ENCODE measurements at regions not wholly inside any gene's neighbourhood (a gene's known extent, or its start where the extent isn't known, plus 50 kb on each side); places are given as distances from the start of the nearest gene placed in this dataset.

- TF ChIP-seq, protein P1, sequence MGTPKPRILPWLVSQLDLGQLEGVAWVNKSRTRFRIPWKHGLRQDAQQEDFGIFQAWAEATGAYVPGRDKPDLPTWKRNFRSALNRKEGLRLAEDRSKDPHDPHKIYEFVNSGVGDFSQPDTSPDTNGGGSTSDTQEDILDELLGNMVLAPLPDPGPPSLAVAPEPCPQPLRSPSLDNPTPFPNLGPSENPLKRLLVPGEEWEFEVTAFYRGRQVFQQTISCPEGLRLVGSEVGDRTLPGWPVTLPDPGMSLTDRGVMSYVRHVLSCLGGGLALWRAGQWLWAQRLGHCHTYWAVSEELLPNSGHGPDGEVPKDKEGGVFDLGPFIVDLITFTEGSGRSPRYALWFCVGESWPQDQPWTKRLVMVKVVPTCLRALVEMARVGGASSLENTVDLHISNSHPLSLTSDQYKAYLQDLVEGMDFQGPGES (IDR thresholded peaks at IDR 0.05; ENCODE audit: low read depth, low read length): no peak
- no peak for TF ChIP-seq GATA2 (CRISPR knock-in tag; IDR thresholded peaks at IDR 0.05)
Observed at GRCh38 chr2:105590780-105591660, 153.7 kb upstream of the NCK2 start (continued).

GRCh38 chr2:105588581-105588980, 156.1 kb upstream of the NCK2 start:
- Histone ChIP-seq H3K79me2 (ENCODE audit: insufficient read depth) (no peaks in the 10 kb centered on the region), H3K27me3 (ENCODE audit: insufficient read depth) (no peaks in the 10 kb centered on the region), H3K9me2 (no peaks in the 10 kb centered on the region), H3K36me3 (replicated peaks in 1 of 2; ENCODE audit: control insufficient read depth in 1 of 2, insufficient read depth in 2 of 2, low read length in 1 of 2) (no peaks in the 10 kb centered on the region), H3K4me1 (ENCODE audit: control insufficient read depth in 1 of 2, insufficient read depth in 2 of 2, low read depth in 1 of 2, low read length in 1 of 2) (no peaks in the 10 kb centered on the region), H4K20me1 (ENCODE audit: insufficient read depth) (no peaks in the 10 kb centered on the region), H3K9ac (no peak overlapping the region), H3K9me3 (no peaks in the 10 kb centered on the region), H3K4me2 (no peak overlapping the region), H2AFZ (ENCODE audit: low read depth) (no peak overlapping the region), H3K4me3 (ENCODE audit: low read depth in 2 of 2, low read length in 1 of 2) (no peak overlapping the region), H3F3A (replicated peaks; ENCODE audit: insufficient read depth) (no peaks in the 10 kb centered on the region), H3K27ac (ENCODE audit: low read depth in 2 of 2, low read length in 1 of 2) (no peak overlapping the region)
- TF ChIP-seq, protein P2, sequence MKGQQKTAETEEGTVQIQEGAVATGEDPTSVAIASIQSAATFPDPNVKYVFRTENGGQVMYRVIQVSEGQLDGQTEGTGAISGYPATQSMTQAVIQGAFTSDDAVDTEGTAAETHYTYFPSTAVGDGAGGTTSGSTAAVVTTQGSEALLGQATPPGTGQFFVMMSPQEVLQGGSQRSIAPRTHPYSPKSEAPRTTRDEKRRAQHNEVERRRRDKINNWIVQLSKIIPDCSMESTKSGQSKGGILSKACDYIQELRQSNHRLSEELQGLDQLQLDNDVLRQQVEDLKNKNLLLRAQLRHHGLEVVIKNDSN (IDR thresholded peaks at IDR 0.05; ENCODE audit: borderline replicate concordance, low read depth): no peak
- TF ChIP-seq TEAD4 (IDR thresholded peaks at IDR 0.05; ENCODE audit: borderline replicate concordance, insufficient read depth) (no peak), JUND (IDR thresholded peaks at IDR 0.05) (no peak), CTCF (IDR thresholded peaks at IDR 0.05) (no peak), EP300 (IDR thresholded peaks at IDR 0.05; ENCODE audit: borderline replicate concordance in 1 of 2, low read depth in 1 of 2, low read length in 1 of 2) (no peak)
- no peak for DNase-seq
- ChIA-PET CTCF (interaction anchor here (0.6 kb wide), 1 partner anchor 12 kb away, joined by 3 read pairs; no protein-coding TSS in a partner anchor), POLR2A (no interaction called here)
- 31% methylated on average over 5 of the region's 5 CpGs for WGBS (ENCODE audit: low lambda C conversion rate)

DNA sequence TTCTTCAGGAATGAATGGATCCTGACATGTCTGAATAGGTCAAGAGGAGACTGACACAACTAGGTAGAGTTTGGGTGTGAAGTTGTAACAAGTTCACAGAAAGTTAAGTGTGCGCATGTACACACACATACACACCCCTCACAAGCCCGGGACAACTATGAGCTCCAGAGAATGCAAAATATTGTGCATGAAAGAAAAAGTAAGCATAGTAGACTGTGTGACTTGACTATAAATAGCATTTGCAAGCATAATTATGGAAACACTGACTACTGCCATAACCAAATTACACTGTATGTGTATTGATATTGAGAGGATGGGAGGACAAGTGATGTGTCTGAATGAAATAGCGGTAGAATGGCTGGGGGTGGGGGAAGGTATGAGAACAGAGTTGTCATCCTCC, 157.1 kb upstream of the NCK2 start:
- no peaks in the 10 kb centered on the region for H3K27me3 ChIP-seq (ENCODE audit: insufficient read depth)
- no peak overlapping the region for H3K4me2 ChIP-seq
- TF ChIP-seq FOSL2 (IDR thresholded peaks at IDR 0.05; ENCODE audit: borderline replicate concordance, low read depth) (no peak), TEAD4 (IDR thresholded peaks at IDR 0.05; ENCODE audit: borderline replicate concordance, insufficient read depth) (no peak), FOXM1 (IDR thresholded peaks at IDR 0.05; ENCODE audit: low read depth) (no peak), NRF1 (IDR thresholded peaks at IDR 0.05; ENCODE audit: low read depth, low read length) (no peak), NFIC (IDR thresholded peaks at IDR 0.05; ENCODE audit: borderline replicate concordance) (no peak)
- TF ChIP-seq, protein P1 (IDR thresholded peaks at IDR 0.05; ENCODE audit: low read depth, low read length): no peak
- TF ChIP-seq, protein P3, sequence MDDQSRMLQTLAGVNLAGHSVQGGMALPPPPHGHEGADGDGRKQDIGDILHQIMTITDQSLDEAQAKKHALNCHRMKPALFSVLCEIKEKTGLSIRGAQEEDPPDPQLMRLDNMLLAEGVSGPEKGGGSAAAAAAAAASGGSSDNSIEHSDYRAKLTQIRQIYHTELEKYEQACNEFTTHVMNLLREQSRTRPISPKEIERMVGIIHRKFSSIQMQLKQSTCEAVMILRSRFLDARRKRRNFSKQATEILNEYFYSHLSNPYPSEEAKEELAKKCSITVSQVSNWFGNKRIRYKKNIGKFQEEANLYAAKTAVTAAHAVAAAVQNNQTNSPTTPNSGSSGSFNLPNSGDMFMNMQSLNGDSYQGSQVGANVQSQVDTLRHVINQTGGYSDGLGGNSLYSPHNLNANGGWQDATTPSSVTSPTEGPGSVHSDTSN (IDR thresholded peaks at IDR 0.05): no peak
- 65% methylated on average over 3 of the region's 3 CpGs for WGBS (ENCODE audit: low lambda C conversion rate)
- POLR2A ChIA-PET: no interaction called here
- H3K27ac ChIP-seq (ENCODE audit: low read depth in 2 of 2, low read length in 1 of 2): no peak overlapping the region
- H2AFZ ChIP-seq (ENCODE audit: low read depth): no peak overlapping the region
- H4K20me1 ChIP-seq (ENCODE audit: insufficient read depth): no peaks in the 10 kb centered on the region
- no peak overlapping the region for H3K9ac ChIP-seq
- H3K4me1 ChIP-seq (ENCODE audit: control insufficient read depth in 1 of 2, insufficient read depth in 2 of 2, low read depth in 1 of 2, low read length in 1 of 2): no peaks in the 10 kb centered on the region; a peak in 1 of 4 replicates
- no peaks in the 10 kb centered on the region for H3F3A ChIP-seq (replicated peaks; ENCODE audit: insufficient read depth)
- CTCF ChIA-PET: no interaction called here
- H3K79me2 ChIP-seq (ENCODE audit: insufficient read depth): no peaks in the 10 kb centered on the region
- no peaks in the 10 kb centered on the region for H3K9me3 ChIP-seq
- H3K36me3 ChIP-seq (replicated peaks in 1 of 2; ENCODE audit: control insufficient read depth in 1 of 2, insufficient read depth in 2 of 2, low read length in 1 of 2): no peaks in the 10 kb centered on the region
- H3K9me2 ChIP-seq: no peaks in the 10 kb centered on the region
- no peak for DNase-seq
- no peak overlapping the region for H3K4me3 ChIP-seq (ENCODE audit: low read depth in 2 of 2, low read length in 1 of 2)

All from SK-N-SH (cell line).